Sigmoid colon (tissue), 4 donors: ENCODE measurements at regions not wholly inside any gene's neighbourhood (a gene's known extent, or its start where the extent isn't known, plus 50 kb on each side); places are given as distances from the start of the nearest gene placed in this dataset.

Experiments
- CTCF ChIP-seq, 4 experiments: fragments of 450-650 bp in 3 of 4; fragments of 200-600 bp in 1 of 4; IDR thresholded peaks; one replicate each; pipeline ENCODE4 v1.5.1; 2016 to 2019; ENCODE audit warnings: antibody characterized with exemption in 4 of 4, mild to moderate bottlenecking in 3 of 4, moderate library complexity in 2 of 4
- POLR2AphosphoS5 ChIP-seq, 4 donors: sonication (generic); formaldehyde crosslinking; IDR thresholded peaks; one replicate each; pipeline ENCODE4 v1.6.1; 2017; ENCODE audit warnings: antibody characterized with exemption in 4 of 4

- TF ChIP-seq CTCF (IDR thresholded peaks at IDR 0.05) (no peak), POLR2AphosphoS5 (IDR thresholded peaks at IDR 0.05) (no peak)
Measured at GRCh38 chr2:35986871-35987270, 368.7 kb upstream of the CRIM1 start.
